Muscle of leg (tissue), 3 donors: ENCODE measurements at regions not wholly inside any gene's neighbourhood (a gene's known extent, or its start where the extent isn't known, plus 50 kb on each side); places are given as distances from the start of the nearest gene placed in this dataset.

ENCODE experiments used
- DNase-seq: peaks from one replicate; pipeline ENCODE4 v3.0.0; 2013
- H3K27ac ChIP-seq: one replicate; pipeline ENCODE4 v1.5.1; 2013; ENCODE audit warnings: mild to moderate bottlenecking, low read length, control low read depth
- H3K27me3 ChIP-seq: one replicate; pipeline ENCODE4 v1.6.1; 2013; ENCODE audit warnings: low read length; ENCODE audit not compliant: control insufficient read depth, insufficient read depth
- H3K36me3 ChIP-seq: one replicate; pipeline ENCODE4 v1.6.1; 2013; ENCODE audit warnings: low read length; ENCODE audit not compliant: control insufficient read depth, insufficient read depth
- H3K4me1 ChIP-seq: one replicate; pipeline ENCODE4 v1.6.1; 2013; ENCODE audit warnings: low read length; ENCODE audit not compliant: control insufficient read depth, insufficient read depth
- H3K4me3 ChIP-seq: one replicate; pipeline ENCODE4 v1.5.1; 2013; ENCODE audit warnings: low read length, control low read depth
- H3K9me3 ChIP-seq: replicated peaks from 2 replicates; pipeline ENCODE4 v1.6.1; 2013; ENCODE audit warnings: low read depth, low read length; ENCODE audit not compliant: control insufficient read depth
- WGBS: methylation state at CpG from one replicate; pipeline ENCODE4 v1.1.5; 2013; ENCODE audit warnings: missing lambda C conversion rate; ENCODE audit not compliant: insufficient coverage; 5-methylcytosine and 5-hydroxymethylcytosine counted together

GRCh38 chr6:147643341-147644200 lies 135.1 kb downstream of the SAMD5 start:
- no peaks in the 10 kb centered on the region for H3K36me3 ChIP-seq
- H3K27ac ChIP-seq = no peak overlapping the region
- H3K4me3 ChIP-seq = no peak overlapping the region
- H3K4me1 ChIP-seq = no peaks in the 10 kb centered on the region
- H3K27me3 ChIP-seq = no peaks in the 10 kb centered on the region
- H3K9me3 ChIP-seq = no peaks in the 10 kb centered on the region
- no peak for DNase-seq
- no CpG with 5 or more reads among the region's 4 CpGs for WGBS

GRCh38 chr6:147648916-147649315 lies 140.4 kb downstream of the SAMD5 start:
- WGBS = no CpG with 5 or more reads among the region's 2 CpGs
- no peaks in the 10 kb centered on the region for H3K9me3 ChIP-seq
- no peak overlapping the region for H3K4me3 ChIP-seq
- peak; percentile 67 for DNase-seq
- no peaks in the 10 kb centered on the region for H3K27me3 ChIP-seq
- no peak overlapping the region for H3K27ac ChIP-seq
- H3K36me3 ChIP-seq = no peaks in the 10 kb centered on the region
- H3K4me1 ChIP-seq = peaks cover 3% of the 10 kb centered on the region

DNA sequence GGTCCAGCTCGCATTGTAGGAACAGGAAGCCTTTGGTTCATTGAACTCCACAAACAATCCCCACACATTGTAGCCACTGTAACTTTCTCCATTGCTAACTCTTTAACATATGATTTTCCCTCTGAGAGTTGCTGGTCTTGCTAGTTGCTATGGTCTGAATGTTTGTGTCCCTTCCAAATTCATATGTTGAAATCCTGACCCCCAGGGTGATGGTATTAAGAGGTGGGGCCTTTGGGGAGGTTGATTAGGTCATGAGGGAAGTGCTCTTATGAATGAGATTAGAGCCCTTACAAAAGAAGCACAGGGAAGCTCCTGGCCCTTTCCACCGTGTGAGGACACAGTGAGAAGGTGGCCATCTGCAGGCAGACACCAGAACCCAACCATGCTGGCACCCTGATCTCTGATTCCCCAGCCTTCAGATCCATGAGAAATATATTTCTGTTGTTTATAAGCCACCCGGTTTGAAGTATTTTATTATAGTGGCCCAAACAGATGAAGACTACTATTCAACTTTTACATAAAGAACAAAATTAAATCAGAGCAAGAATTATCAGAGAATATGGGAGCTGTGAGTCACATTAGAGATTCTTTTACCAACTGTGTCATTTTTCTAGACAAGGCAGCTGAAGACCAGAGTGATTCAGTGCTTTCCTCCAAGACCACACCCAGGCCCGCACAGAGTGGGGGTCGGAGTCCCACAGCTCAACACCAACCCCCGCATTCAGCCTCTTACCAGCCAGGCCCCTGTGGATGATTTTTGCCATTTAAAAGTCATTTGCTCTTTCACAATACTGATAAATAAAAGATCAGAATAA lies 143.0 kb downstream of the SAMD5 start:
- no CpG with 5 or more reads among the region's 6 CpGs for WGBS
- peak; percentile 56 for DNase-seq
- Histone ChIP-seq H3K4me3 (no peak overlapping the region), H3K4me1 (peaks cover 3% of the 10 kb centered on the region), H3K36me3 (no peaks in the 10 kb centered on the region), H3K27me3 (no peaks in the 10 kb centered on the region), H3K27ac (no peak overlapping the region), H3K9me3 (no peaks in the 10 kb centered on the region)

DNA sequence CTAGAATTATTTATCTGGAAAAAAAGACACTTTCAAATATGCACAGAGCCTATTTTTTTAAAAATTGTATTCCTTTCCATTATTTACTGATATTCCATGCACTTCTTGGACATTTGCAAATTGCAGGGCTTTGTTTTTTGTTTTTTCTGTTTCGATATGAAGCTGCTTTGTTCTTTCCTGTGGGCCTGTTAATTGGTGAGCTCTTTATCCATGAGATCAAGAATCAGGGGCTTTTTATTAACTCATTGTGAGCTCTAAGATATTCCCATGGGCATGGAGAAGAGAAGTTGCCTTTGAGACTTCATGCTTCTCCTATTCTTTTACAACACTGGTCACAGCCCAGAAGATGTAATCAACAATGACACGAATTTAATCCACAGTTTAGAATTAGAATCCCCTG lies 145.1 kb downstream of the SAMD5 start:
- Histone ChIP-seq H3K27me3 (no peaks in the 10 kb centered on the region), H3K4me3 (no peak overlapping the region), H3K4me1 (peaks cover 3% of the 10 kb centered on the region), H3K9me3 (no peaks in the 10 kb centered on the region), H3K27ac (no peak overlapping the region), H3K36me3 (no peaks in the 10 kb centered on the region)
- DNase-seq = no peak
- WGBS = no CpG with 5 or more reads among the region's 2 CpGs

DNA sequence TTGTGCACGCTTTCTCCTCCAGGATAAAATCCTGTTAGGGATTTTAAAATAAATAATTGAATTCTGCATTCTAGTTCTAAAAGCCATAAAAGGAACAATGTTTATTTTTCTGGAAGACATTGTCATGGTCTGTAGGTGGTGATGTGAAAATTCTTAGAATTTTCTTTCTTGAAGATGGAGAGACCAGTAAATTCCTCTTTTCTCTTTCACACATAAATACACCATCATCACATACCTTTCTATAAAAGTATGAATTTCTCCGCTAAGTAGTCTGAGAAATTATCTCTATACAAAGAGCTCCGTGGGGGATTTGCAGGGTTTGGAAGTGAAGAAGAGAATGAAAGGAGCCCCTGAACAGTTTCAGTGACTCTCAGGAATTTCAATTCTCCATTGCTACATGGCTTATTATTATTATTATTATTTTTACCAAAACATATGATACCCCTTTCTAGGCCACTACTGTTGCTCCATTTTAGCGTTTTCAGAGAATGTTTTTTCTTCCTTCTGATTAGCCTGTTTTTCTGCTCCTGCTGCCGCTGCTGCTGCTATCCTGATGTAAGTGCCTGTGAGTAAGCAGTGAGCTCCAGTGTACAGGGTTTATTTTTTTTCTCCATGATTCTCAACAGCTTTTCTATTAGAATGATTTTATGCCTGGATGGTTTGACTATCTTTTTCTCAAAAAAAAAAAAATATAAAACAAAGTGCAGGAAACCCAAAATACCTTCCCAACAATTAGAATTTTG lies 145.8 kb downstream of the SAMD5 start:
- Histone ChIP-seq H3K4me1 (peaks cover 3% of the 10 kb centered on the region), H3K27ac (no peak overlapping the region), H3K36me3 (no peaks in the 10 kb centered on the region), H3K9me3 (no peaks in the 10 kb centered on the region), H3K4me3 (no peak overlapping the region), H3K27me3 (no peaks in the 10 kb centered on the region)
- no peak for DNase-seq
- no CpG with 5 or more reads among the region's 5 CpGs for WGBS

- no peak overlapping the region for H3K27ac ChIP-seq
- H3K36me3 ChIP-seq = no peaks in the 10 kb centered on the region
- no peak overlapping the region for H3K4me3 ChIP-seq
- WGBS = 87% methylated on average over 3 of the region's 20 CpGs
- no peaks in the 10 kb centered on the region for H3K27me3 ChIP-seq
- no peak for DNase-seq
- no peaks in the 10 kb centered on the region for H3K9me3 ChIP-seq
- no peaks in the 10 kb centered on the region for H3K4me1 ChIP-seq
Observed at GRCh38 chr6:147660334-147661311, 152.1 kb downstream of the SAMD5 start.

DNA sequence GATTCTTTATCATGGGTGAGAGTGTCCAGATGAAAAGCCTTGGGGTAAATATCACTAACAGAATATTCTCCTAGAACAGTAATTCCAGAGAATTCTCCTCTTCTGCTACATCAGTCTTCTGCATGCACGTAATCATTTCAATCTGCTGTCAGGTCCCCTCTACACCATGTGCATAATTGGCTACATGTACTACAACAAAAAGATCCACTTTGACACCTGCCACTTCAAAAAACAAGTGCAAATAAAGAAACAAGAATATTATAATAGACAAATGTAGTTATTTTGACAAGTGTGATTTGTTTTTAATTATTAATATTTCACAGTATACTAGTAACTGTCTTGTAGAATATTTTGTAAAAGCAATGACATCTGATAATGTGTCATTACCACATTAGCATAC lies 154.2 kb downstream of the SAMD5 start:
- H3K4me3 ChIP-seq = no peak overlapping the region
- H3K4me1 ChIP-seq = no peaks in the 10 kb centered on the region
- WGBS = no CpG with 5 or more reads among the region's 1 CpG

DNA sequence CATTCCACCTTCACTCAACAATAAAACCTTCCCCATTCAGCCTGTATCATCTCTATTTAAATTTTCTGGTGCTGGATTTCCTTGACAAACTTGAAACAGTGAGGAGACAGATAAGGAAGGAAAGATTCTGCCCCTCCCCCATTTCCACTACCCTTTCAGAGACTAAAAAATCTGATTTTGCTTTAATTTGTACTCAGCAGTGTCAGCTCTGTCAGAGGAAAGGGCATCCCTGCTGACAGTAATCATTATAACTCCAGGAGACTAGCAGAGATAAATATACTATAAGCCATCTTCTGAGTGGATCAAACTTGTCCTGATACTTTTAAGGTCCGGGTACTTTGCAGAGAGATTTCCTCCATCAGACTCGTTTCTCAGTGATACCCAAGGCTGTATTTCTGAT lies 155.6 kb downstream of the SAMD5 start:
- Histone ChIP-seq H3K27me3 (no peaks in the 10 kb centered on the region), H3K4me3 (no peak overlapping the region), H3K4me1 (no peaks in the 10 kb centered on the region), H3K27ac (no peak overlapping the region), H3K36me3 (no peaks in the 10 kb centered on the region), H3K9me3 (no peaks in the 10 kb centered on the region)
- no peak for DNase-seq
- no CpG with 5 or more reads among the region's 2 CpGs for WGBS

More for the DNA sequence above, 154.2 kb downstream of the SAMD5 start:
- DNase-seq = no peak
- Histone ChIP-seq H3K9me3 (no peaks in the 10 kb centered on the region), H3K27ac (no peak overlapping the region), H3K27me3 (no peaks in the 10 kb centered on the region), H3K36me3 (no peaks in the 10 kb centered on the region)

GRCh38 chr6:147666255-147666654 lies 157.8 kb downstream of the SAMD5 start:
- Histone ChIP-seq H3K27ac (no peak overlapping the region), H3K36me3 (no peaks in the 10 kb centered on the region), H3K9me3 (peaks cover 2% of the 10 kb centered on the region), H3K4me3 (no peak overlapping the region), H3K27me3 (no peaks in the 10 kb centered on the region), H3K4me1 (no peaks in the 10 kb centered on the region)
- DNase-seq = peak; percentile 14
- 43% methylated on average over 3 of the region's 4 CpGs for WGBS
